Cardiac septum (tissue), 1 donor: ENCODE measurements at regions not wholly inside any gene's neighbourhood (a gene's known extent, or its start where the extent isn't known, plus 50 kb on each side); places are given as distances from the start of the nearest gene placed in this dataset.

Experiments
- DNase-seq: peaks from one replicate; pipeline ENCODE4 v3.0.0-alpha.2; 2020; ENCODE audit warnings: low spot score
- intact Hi-C: fragments of 100-400 bp; cut with DNase I; formaldehyde crosslinking; loops from one replicate; pipeline ENCODE4 v1.14.0; 2022
- donor health status: DM: no; HTN: no; CAD: no.

GRCh38 chr12:126512916-126513913, 1448.0 kb downstream of the AACS start:
- intact Hi-C loops, result no loop called here
- DNase-seq, result no peak

DNA sequence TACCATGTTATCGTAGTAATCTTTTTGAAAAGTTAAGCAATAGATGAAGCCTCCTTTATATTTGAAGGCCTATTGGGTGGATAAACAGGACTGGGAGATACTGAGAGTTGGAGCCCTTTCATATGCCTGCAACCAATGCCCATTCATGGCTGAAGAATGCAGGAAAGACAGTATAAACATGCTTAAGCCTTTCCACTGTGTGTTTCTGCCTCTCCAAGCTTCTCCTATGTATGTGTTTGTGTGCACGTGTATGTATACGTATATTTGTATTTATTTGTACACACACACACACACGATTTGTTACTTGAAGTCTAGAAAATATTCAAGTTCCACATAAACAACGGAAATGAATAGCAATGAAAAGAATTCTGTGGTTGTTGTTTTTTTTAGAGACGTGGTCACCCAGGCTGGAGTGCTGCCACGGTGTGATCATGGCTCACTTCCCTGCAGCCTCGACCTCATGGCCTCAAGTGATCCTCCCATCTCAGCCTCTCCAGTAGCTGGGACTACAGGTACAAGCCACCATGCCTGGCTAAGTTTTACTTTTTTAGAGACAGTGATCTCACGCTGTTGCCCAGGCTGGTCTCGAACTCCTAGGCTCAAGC, 1453.5 kb downstream of the AACS start:
- intact Hi-C loops, result no loop called here
- DNase-seq, result no peak

DNA sequence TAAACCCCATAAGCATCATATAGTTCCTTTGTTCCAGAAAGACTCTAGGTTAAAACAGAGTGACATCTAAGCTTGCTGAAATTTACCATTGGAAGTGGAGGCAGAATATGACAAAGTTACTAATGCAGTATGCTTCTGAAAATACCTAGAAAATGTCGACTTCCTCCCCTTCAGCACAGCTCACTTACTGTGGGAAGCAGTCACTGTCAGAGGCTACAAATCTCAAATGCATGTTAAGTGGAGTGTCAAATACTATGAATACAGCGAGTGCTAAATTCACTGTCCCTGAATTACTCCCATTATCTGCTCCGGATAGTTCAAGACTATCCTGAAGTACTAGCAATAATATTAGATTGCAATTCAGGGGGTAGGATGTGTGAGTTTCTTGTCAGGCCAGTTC, 1454.6 kb downstream of the AACS start:
- intact Hi-C loops, result no loop called here
- no peak for DNase-seq

GRCh38 chr12:126523891-126524290, 1458.7 kb downstream of the AACS start:
- no peak for DNase-seq
- intact Hi-C loops, result no loop called here

DNA sequence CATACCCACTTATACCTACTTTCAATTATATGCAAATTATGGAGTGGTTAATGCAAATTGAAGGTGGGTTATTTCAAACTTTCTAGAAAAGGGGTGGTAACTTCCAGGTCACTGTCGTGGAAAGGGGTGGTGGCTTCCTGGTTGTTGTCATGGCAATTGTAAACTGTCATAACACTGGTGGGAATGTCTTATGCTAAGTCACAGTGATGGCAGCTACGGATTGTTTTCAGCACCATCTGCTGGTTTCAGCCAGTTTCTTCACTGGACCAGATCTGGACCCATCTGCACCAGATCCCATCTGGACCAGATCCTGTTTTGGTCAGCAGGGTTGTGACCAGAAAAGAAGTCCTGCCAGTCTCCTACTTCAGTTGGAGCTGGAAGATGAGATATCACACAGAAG, 1469.3 kb downstream of the AACS start:
- intact Hi-C loops, result no loop called here
- DNase-seq, result no peak

DNA sequence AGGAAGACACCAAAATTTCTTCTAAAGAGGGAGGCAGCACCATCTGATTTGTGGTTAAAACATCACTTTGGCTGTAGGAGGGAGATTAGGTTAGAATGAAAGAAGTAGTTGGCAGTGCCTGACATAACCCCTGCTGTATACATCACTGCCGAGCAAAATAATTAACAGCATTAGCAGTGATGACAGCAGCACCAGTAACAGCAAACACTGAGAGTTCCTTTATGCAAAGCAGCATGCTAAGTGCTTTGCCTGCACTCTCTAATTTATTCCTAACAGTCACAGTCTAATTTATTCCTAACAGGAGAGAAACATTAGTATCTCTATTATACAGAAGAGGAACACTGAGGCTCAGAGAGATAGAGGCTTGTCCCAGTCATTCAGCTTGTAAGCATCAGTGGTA, 1469.7 kb downstream of the AACS start:
- intact Hi-C loops, result no loop called here

GRCh38 chr12:126535971-126536370, 1470.7 kb downstream of the AACS start:
- intact Hi-C loops, result no loop called here

More for the DNA sequence above, 1469.7 kb downstream of the AACS start:
- no peak for DNase-seq

DNA sequence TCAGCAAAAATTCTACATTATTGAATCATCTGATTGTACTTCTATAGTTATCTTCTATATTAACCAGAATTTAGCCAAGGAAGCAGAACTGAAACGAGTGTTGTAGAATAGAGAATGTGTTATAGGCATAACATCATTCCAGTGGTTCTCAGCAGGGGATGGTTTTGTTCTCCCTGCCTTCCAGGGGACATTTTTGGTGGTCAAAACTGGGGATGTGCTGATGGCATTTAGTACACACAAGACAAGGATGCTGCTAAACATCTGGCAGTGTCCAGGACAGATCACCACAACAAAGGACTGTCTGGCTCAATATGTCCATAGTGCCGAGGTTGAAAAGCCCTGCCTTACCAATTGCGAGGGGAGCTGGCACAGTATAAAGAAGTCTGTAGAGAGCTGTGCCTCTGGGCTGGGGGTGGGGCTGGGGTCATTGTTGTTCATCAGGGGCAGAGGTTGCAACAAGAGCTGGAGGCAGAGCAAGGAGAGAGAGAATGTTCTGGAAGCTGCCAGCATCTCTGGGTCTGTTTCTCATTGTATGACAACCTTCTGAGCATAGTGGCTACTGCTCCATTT, 1472.8 kb downstream of the AACS start:
- intact Hi-C loops, result no loop called here
- DNase-seq, result no peak

More at GRCh38 chr12:126535971-126536370, 1470.7 kb downstream of the AACS start:
- no peak for DNase-seq

GRCh38 chr12:126538888-126539287, 1473.7 kb downstream of the AACS start:
- intact Hi-C loops, result no loop called here
- no peak for DNase-seq

- DNase-seq, result no peak
- intact Hi-C loops, result no loop called here
These were observed 1480.2 kb downstream of the AACS start for GRCh38 chr12:126545411-126545810.

DNA sequence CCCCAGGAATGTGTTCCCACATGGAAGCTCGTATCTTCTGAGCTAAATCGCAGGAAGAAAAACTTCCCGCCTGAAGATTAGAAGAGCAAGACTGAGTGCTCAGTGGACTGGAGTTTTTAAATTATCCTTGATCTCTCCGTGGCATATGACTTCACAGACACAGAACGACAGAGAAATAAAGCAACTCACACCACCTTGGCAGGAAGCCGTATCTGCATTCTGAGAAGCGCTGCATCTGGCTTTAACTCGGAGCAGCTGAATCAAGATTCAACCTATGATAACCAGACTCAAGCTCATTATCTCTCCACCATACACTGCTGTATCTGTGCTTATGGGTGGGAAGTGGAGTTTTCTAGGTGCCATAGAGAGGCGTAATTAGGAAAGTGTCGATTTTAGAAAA, 1482.7 kb downstream of the AACS start:
- intact Hi-C loops, result no loop called here

GRCh38 chr12:126551869-126552268, 1486.6 kb downstream of the AACS start:
- DNase-seq, result no peak
- intact Hi-C loops, result no loop called here

More for the DNA sequence above, 1482.7 kb downstream of the AACS start:
- DNase-seq, result no peak

DNA sequence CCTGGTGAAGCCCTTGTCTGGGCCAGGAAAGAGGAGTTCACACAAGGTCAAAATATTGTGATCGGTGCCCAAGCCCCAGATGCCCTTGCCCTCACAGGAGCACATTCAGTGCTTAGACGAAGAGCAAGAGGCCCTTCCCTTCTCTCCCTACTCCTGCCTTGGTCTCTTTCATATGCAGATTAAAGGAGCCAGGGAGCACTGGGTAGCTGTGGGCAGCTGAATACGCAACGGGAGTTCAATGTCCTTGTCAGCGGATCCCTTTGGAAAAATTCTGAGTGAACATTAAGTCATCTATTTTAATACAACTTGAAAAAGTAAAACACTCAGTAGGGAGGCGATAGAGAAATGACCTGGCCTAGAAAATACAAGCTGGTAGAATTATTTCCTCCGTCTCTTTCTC, 1489.4 kb downstream of the AACS start:
- DNase-seq, result no peak
- intact Hi-C loops, result no loop called here

GRCh38 chr12:126557659-126558058, 1492.4 kb downstream of the AACS start:
- intact Hi-C loops, result no loop called here
- no peak for DNase-seq

DNA sequence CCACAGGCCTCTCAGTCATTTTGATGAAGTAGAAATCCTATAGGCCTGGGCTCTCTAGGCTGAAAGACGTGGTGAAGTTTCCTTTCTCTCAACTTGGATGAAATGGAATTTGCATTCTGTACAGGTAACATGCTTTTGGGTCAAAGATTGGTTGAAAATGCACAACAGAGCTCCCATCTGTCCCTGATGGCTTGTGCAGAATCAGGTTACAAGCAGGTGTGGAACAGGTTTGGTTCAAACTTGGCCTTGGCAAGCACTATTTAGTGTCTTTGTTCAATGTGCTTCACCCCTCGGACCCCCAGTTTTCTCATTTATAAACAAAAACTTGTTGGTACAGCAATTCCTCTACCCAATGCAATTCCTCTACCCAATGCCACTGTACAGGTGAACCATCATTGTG, 1493.0 kb downstream of the AACS start:
- no peak for DNase-seq
- intact Hi-C loops, result no loop called here

GRCh38 chr12:126558810-126559209, 1493.6 kb downstream of the AACS start:
- DNase-seq, result no peak
- intact Hi-C loops, result no loop called here

DNA sequence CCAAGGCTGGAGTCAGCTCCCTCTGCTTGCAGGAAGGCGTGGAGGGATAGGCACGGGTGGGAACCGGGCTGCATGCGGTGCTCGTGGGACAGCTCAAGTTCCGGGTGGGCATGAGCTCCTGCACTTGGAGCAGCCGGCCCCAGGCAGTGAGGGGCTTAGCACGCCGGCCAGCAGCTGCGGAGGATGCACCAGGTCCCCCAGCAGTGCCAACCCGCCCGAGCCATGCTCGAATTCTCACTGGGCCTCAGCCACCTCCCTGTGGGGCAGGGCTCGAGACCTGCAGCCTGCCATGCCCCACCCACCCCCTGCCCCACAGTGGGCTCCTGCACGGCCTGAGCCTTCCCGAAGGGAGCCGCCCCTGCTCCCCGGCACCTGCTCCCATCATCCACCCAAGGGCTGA, 1501.8 kb downstream of the AACS start:
- intact Hi-C loops, result no loop called here
- no peak for DNase-seq

GRCh38 chr12:126569706-126570105, 1504.5 kb downstream of the AACS start:
- intact Hi-C loops, result no loop called here
- DNase-seq, result no peak

- intact Hi-C loops, result no loop called here
- DNase-seq, result no peak
These were observed 1505.3 kb downstream of the AACS start for GRCh38 chr12:126570566-126570965.

GRCh38 chr12:126572170-126572569, 1506.9 kb downstream of the AACS start:
- no peak for DNase-seq
- intact Hi-C loops, result no loop called here

- intact Hi-C loops, result no loop called here
- DNase-seq, result no peak
These were observed 1516.4 kb downstream of the AACS start for GRCh38 chr12:126581655-126582054.
